Endothelial cell of umbilical vein (primary cell): ENCODE measurements at regions not wholly inside any gene's neighbourhood (a gene's known extent, or its start where the extent isn't known, plus 50 kb on each side); places are given as distances from the start of the nearest gene placed in this dataset.
"Not testable (repeated sequence)": the region's sequence is repeated elsewhere in the genome, so short reads cannot be mapped to it uniquely, and the experiment has no call there.

Source experiments
- BruUV-seq: library from RNA; stranded (reverse); fragments of 400-500 nt; replicated peaks from 2 replicates; lab custom pipeline; 2021; lab: Mats Ljungman, UMichigan
- CTCF ChIA-PET: fragments of 300-600, 350-600 bp; sonication (Branson Sonifier 250); formaldehyde crosslinking; loops from one replicate; lab custom pipeline; 2021; ENCODE audit warnings: antibody characterized with exemption, inconsistent platforms; lab: Charles Lee
- POLR2A ChIA-PET: fragments of 300-600, 350-600 bp; sonication (Branson Sonifier 250); formaldehyde crosslinking; loops from one replicate; lab custom pipeline; 2021; ENCODE audit warnings: antibody characterized with exemption, inconsistent platforms; lab: Charles Lee
- DNase-seq: peaks from one replicate; pipeline ENCODE4 v3.0.0-alpha.2; 2011; ENCODE audit warnings: low read depth, low spot score
- FAIRE-seq: peaks from 2 replicates; lab custom pipeline; 2011; peaks lifted over from hg19 to GRCh38; lab: Jason Lieb, UNC
- H2AFZ ChIP-seq: 2 replicates; pipeline ENCODE4 v1.6.0; 2012; ENCODE audit warnings: low read depth, low read length, control low read depth, inconsistent platforms
- H3K27ac ChIP-seq: 2 replicates; pipeline ENCODE4 v1.5.1; 2011; ENCODE audit warnings: low read depth, mild to moderate bottlenecking, control low read depth, low read length, moderate library complexity; ENCODE audit not compliant: insufficient read depth
- H3K27me3 ChIP-seq, 2 experiments: 2 replicates each; pipeline versions ENCODE4 v1.6.0 to v1.6.1; 2011; ENCODE audit warnings: low read length in 2 of 2, mixed read lengths in 1 of 2; ENCODE audit not compliant: control insufficient read depth in 2 of 2, insufficient read depth in 2 of 2
- H3K36me3 ChIP-seq, 2 experiments: 2 replicates in 1 of 2; 3 replicates in 1 of 2; pipeline ENCODE4 v1.5.1; 2011; ENCODE audit warnings: low read length in 2 of 2, mild to moderate bottlenecking in 1 of 2, moderate library complexity in 1 of 2; ENCODE audit not compliant: control insufficient read depth in 2 of 2, insufficient read depth in 2 of 2; ENCODE audit errors: extremely low read depth in 1 of 2
- H3K4me1 ChIP-seq: 3 replicates; pipeline ENCODE4 v1.5.1; 2011; ENCODE audit warnings: mild to moderate bottlenecking, low read length; ENCODE audit not compliant: control insufficient read depth, insufficient read depth; ENCODE audit errors: extremely low read depth
- H3K4me2 ChIP-seq: 2 replicates; pipeline ENCODE4 v1.6.1; 2011; ENCODE audit warnings: low read length, control low read depth, mixed read lengths; ENCODE audit not compliant: insufficient read depth
- H3K4me3 ChIP-seq, 3 experiments: fragments of 200-600 bp in 1 of 3; sonication (generic), shearing (Covaris generic) in 1 of 3; replicated peaks in 1 of 3; 2 replicates each; pipeline ENCODE4 v1.5.1; 2011 to 2016; ENCODE audit warnings: control low read depth in 3 of 3, low read length in 3 of 3, mild to moderate bottlenecking in 2 of 3, inconsistent platforms in 1 of 3, low read depth in 1 of 3, moderate library complexity in 1 of 3; ENCODE audit not compliant: insufficient read depth in 1 of 3
- H3K79me2 ChIP-seq: 2 replicates; pipeline ENCODE4 v1.6.0; 2012; ENCODE audit warnings: low read length, inconsistent platforms; ENCODE audit not compliant: control insufficient read depth, insufficient read depth
- H3K9ac ChIP-seq: replicated peaks from 2 replicates; pipeline ENCODE3; 2011; ENCODE audit warnings: low read length, control low read depth; ENCODE audit not compliant: insufficient read depth; ENCODE audit errors: extremely low read depth
- H3K9me1 ChIP-seq: replicated peaks from 3 replicates; pipeline ENCODE4 v1.6.0; 2011; ENCODE audit warnings: mild to moderate bottlenecking, low read length; ENCODE audit not compliant: control insufficient read depth, insufficient read depth; ENCODE audit errors: extremely low read depth
- H3K9me3 ChIP-seq: replicated peaks from 2 replicates; pipeline ENCODE4 v1.5.1; 2012; ENCODE audit warnings: low read length, inconsistent platforms; ENCODE audit not compliant: control insufficient read depth, insufficient read depth
- H4K20me1 ChIP-seq: replicated peaks from 2 replicates; pipeline ENCODE3; 2011; ENCODE audit warnings: mild to moderate bottlenecking, low read length; ENCODE audit not compliant: control insufficient read depth, insufficient read depth; ENCODE audit errors: extremely low read depth
- EZH2 ChIP-seq: IDR thresholded peaks from 2 replicates; pipeline ENCODE4 v1.6.1; 2012; ENCODE audit warnings: borderline replicate concordance, low read depth, mild to moderate bottlenecking, moderate library complexity, low read length, inconsistent platforms; ENCODE audit not compliant: severe bottlenecking
- FOS ChIP-seq: IDR thresholded peaks from 2 replicates; pipeline ENCODE4 v1.6.1; 2011; ENCODE audit warnings: mild to moderate bottlenecking, low read length, moderate library complexity, borderline replicate concordance; ENCODE audit not compliant: insufficient read depth
- GATA2 ChIP-seq: IDR thresholded peaks from 2 replicates; pipeline ENCODE4 v1.7.0; 2011; ENCODE audit warnings: low read depth, mild to moderate bottlenecking, moderate library complexity, mixed read lengths, low read length; ENCODE audit not compliant: insufficient read length, insufficient read depth
- JUN ChIP-seq: IDR thresholded peaks from 2 replicates; pipeline ENCODE4 v1.6.1; 2011; ENCODE audit warnings: borderline replicate concordance, low read depth; ENCODE audit not compliant: insufficient read length, insufficient read depth
- MYC ChIP-seq: IDR thresholded peaks from one replicate; pipeline ENCODE4 v1.6.1; 2011; ENCODE audit warnings: mild to moderate bottlenecking, low read depth, low read length
- POLR2A ChIP-seq: IDR thresholded peaks from 2 replicates; pipeline ENCODE4 v1.6.1; 2012; ENCODE audit warnings: low read depth, mild to moderate bottlenecking, control low read depth, low read length
- POLR2AphosphoS5 ChIP-seq: IDR thresholded peaks from 2 replicates; pipeline ENCODE4 v1.6.1; 2012; ENCODE audit warnings: low read depth, mild to moderate bottlenecking, control low read depth, low read length, moderate library complexity; ENCODE audit not compliant: insufficient read depth
- dilution Hi-C: fragments of 300-500 bp; cut with MboI; formaldehyde crosslinking; loops from one replicate; pipeline ENCODE4 v1.15.0; 2019; ENCODE audit warnings: low sequenced_read_pairs; ENCODE audit not compliant: extremely low pct_ligation_motif_present
- intact Hi-C: fragments of 100-400 bp; cut with micrococcal nuclease; formaldehyde crosslinking; loops from one replicate; pipeline ENCODE4 v1.10.0; 2022
- TF ChIP-seq, protein P1 (sequence below): IDR thresholded peaks from 2 replicates; pipeline ENCODE4 v1.6.1; 2011; ENCODE audit not compliant: insufficient read depth, insufficient read length
- TF ChIP-seq, protein P2 (sequence below), 2 donors: IDR thresholded peaks; 1 replicate in 1 of 2; 2 replicates in 1 of 2; pipeline ENCODE4 v1.5.1; 2011; ENCODE audit warnings: low read length in 2 of 2, mild to moderate bottlenecking in 2 of 2, moderate library complexity in 2 of 2, control low read depth in 1 of 2, inconsistent platforms in 1 of 2, low read depth in 1 of 2; ENCODE audit not compliant: insufficient read depth in 1 of 2; ENCODE audit errors: extremely low read depth in 1 of 2

DNA sequence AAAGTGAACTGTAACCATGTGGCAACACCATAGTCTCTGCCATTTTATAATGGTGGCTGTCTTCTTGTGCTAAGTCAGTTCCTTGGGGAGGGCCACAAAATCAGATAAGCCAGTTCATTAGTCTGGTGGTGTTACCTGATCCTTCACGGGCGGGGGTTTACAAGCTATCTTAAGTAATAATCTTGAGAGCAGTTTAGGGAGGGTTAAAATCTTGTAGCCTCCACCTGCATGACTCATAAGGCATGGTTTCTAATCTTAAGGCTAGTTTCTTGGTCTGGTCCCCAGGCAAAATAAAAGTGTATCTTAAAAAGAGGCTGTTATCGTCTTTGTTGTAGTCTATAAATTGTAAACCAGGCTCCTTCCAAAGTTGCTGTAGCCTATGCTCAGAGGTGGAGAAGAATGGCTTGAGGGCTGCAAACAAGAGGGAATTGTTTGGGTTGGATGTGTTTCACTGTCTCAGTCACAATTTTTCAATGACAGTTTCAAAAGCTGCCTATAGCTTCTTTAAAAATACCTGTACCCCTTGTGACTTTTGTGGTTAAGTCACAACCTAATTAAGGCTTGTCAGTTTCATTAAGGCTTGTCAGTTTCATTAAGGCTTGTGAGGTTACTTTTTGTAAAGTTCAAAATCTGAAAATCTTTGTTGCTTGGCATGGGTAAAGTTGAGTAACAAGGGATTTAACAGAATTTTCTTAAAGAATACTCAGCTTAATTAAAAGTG lies 135.7 kb downstream of the RPS4Y2 start:
- no peak overlapping the region for H3K9ac ChIP-seq
- no peaks in the 10 kb centered on the region for H3K9me1 ChIP-seq
- CTCF ChIA-PET = no interaction called here
- TF ChIP-seq EZH2 = no peak
- TF ChIP-seq POLR2A = no peak
- TF ChIP-seq, protein P1, sequence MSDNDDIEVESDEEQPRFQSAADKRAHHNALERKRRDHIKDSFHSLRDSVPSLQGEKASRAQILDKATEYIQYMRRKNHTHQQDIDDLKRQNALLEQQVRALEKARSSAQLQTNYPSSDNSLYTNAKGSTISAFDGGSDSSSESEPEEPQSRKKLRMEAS = no peak
- no peak for TF ChIP-seq FOS
- no peak for TF ChIP-seq MYC
- TF ChIP-seq, protein P2, sequence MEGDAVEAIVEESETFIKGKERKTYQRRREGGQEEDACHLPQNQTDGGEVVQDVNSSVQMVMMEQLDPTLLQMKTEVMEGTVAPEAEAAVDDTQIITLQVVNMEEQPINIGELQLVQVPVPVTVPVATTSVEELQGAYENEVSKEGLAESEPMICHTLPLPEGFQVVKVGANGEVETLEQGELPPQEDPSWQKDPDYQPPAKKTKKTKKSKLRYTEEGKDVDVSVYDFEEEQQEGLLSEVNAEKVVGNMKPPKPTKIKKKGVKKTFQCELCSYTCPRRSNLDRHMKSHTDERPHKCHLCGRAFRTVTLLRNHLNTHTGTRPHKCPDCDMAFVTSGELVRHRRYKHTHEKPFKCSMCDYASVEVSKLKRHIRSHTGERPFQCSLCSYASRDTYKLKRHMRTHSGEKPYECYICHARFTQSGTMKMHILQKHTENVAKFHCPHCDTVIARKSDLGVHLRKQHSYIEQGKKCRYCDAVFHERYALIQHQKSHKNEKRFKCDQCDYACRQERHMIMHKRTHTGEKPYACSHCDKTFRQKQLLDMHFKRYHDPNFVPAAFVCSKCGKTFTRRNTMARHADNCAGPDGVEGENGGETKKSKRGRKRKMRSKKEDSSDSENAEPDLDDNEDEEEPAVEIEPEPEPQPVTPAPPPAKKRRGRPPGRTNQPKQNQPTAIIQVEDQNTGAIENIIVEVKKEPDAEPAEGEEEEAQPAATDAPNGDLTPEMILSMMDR (IDR thresholded peaks at IDR 0.05; ENCODE audit: extremely low read depth in 1 of 2, insufficient read depth in 1 of 2, low read depth in 1 of 2, low read length in 2 of 2) = no peak
- TF ChIP-seq JUN = no peak
- no peak for TF ChIP-seq GATA2
- TF ChIP-seq POLR2AphosphoS5 = no peak
- BruUV-seq = no TSS peak
- no peak overlapping the region for H3K4me3 ChIP-seq
- POLR2A ChIA-PET = no interaction called here
- no peaks in the 10 kb centered on the region for H3K27me3 ChIP-seq
- H3K79me2 ChIP-seq = no peaks in the 10 kb centered on the region
- no peaks in the 10 kb centered on the region for H3K4me1 ChIP-seq
- dilution Hi-C loops (no loop called here), intact Hi-C loops (no loop called here)
- no peak for DNase-seq
- no peaks in the 10 kb centered on the region for H3K36me3 ChIP-seq
- H4K20me1 ChIP-seq = no peaks in the 10 kb centered on the region
- FAIRE-seq = no peak
- no peak overlapping the region for H3K4me2 ChIP-seq
- no peaks in the 10 kb centered on the region for H3K9me3 ChIP-seq
- no peak overlapping the region for H3K27ac ChIP-seq
- H2AFZ ChIP-seq = no peak overlapping the region

DNA sequence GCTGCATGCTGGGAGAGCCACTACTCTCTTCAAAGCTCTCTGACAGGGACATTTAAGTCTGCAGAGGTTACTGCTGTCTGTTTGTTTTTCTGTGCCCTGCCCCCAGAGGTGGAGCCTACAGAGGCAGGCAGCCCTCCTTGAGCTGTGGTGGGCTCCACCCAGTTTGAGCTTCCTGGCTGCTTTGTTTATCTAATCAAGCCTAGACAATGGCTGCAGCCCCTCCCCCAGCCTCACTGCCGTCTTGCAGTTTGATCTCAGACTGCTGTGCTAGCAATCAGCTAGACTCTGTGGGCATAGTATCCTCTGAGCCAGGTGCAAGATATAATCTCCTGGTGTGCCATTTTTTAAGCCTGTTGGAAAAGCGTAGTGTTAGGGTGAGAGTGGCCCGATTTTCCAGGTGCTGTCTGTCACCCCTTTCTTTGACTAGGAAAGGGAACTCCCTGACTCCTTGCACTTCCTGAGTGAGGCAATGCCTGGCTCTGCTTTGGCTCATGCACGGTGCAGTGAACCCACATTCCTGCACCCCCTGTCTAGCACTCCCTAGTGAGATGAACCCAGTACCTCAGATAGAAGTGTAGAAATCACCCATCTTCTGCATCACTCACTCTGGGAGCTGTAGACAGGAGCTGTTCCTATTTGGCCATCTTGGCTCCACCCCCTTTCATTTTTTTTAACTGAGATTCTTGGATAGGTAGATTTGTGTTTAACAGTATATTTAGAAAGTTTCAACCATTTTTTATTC lies 169.6 kb downstream of the RPS4Y2 start:
- CTCF ChIA-PET, intact Hi-C loops, H3K9me1 ChIP-seq, BruUV-seq, DNase-seq, H3K27ac ChIP-seq, POLR2A ChIA-PET, H3K27me3 ChIP-seq, dilution Hi-C loops, H3K4me3 ChIP-seq, H4K20me1 ChIP-seq, H3K4me2 ChIP-seq, H3K9me3 ChIP-seq, FAIRE-seq, H3K36me3 ChIP-seq, H3K4me1 ChIP-seq, H3K9ac ChIP-seq, H3K79me2 ChIP-seq, H2AFZ ChIP-seq: not testable (repeated sequence)
